Body of pancreas (tissue), 4 donors: ENCODE measurements at regions not wholly inside any gene's neighbourhood (a gene's known extent, or its start where the extent isn't known, plus 50 kb on each side); places are given as distances from the start of the nearest gene placed in this dataset.

ENCODE experiments used
- ATAC-seq: fragments of 150-250 bp; one replicate; pipeline ENCODE4 v1.9.1; 2016
- DNase-seq, 4 donors: peaks; one replicate each; pipeline ENCODE4 v3.0.0-alpha.2; 2019
- H3K27ac ChIP-seq, 4 donors: fragments of 200-600 bp; sonication (generic); 1 replicate in 3 of 4; 2 replicates in 1 of 4; pipeline versions ENCODE4 v1.5.1 to v1.6.1; 2016 to 2019; ENCODE audit warnings: mild to moderate bottlenecking in 1 of 4, mixed read lengths in 1 of 4, moderate library complexity in 1 of 4
- H3K27me3 ChIP-seq, 2 donors: fragments of 200-600 bp; sonication (generic); one replicate each; pipeline ENCODE4 v1.6.0; 2016; ENCODE audit warnings: mild to moderate bottlenecking in 1 of 2
- H3K36me3 ChIP-seq, 2 donors: fragments of 200-600 bp; sonication (generic); replicated peaks in 1 of 2; 2 replicates each; pipeline ENCODE4 v1.5.1; 2016; ENCODE audit warnings: low read depth in 2 of 2; ENCODE audit not compliant: insufficient read depth in 1 of 2
- H3K4me1 ChIP-seq: fragments of 200-600 bp; sonication (generic); one replicate; pipeline ENCODE4 v1.6.0; 2016
- H3K4me3 ChIP-seq, 2 donors: fragments of 200-600 bp; sonication (generic); 1 replicate in 1 of 2; 2 replicates in 1 of 2; pipeline ENCODE4 v1.5.1; 2016 to 2019
- H3K9me3 ChIP-seq, 3 donors: fragments of 200-600 bp; sonication (generic); 1 replicate in 2 of 3; 2 replicates in 1 of 3; pipeline ENCODE4 v1.5.1; 2016
- CTCF ChIP-seq, 7 experiments: fragments of 450-650 bp in 4 of 7; fragments of 200-600 bp in 3 of 7; sonication (generic) in 3 of 7; IDR thresholded peaks; one replicate each; pipeline ENCODE4 v1.5.1; 2016 to 2019; ENCODE audit warnings: antibody characterized with exemption in 7 of 7
- POLR2A ChIP-seq, 3 donors: fragments of 450-650 bp; IDR thresholded peaks; one replicate each; pipeline ENCODE4 v1.6.1; 2016; ENCODE audit warnings: antibody characterized with exemption in 3 of 3, mild to moderate bottlenecking in 2 of 3
- WGBS, 2 donors: methylation state at CpG; one replicate each; pipeline ENCODE4 v1.1.5; 2017; 5-methylcytosine and 5-hydroxymethylcytosine counted together
- intact Hi-C: fragments of 100-400 bp; cut with DNase I; formaldehyde crosslinking; loops from one replicate; pipeline ENCODE4 v1.15.1; 2023

- ATAC-seq = no peak
- 35 to 44% methylated on average over 4 of the region's 4 CpGs for WGBS, 2 donors
These were observed 241.3 kb downstream of the TBXT start for GRCh38 chr6:165926378-165926777.

GRCh38 chr6:165925474-165926156 is 242.0 kb downstream of the TBXT start:
- intact Hi-C loops = no loop called here
- TF ChIP-seq CTCF (IDR thresholded peaks at IDR 0.05) = no peak

More at GRCh38 chr6:165926378-165926777, 241.3 kb downstream of the TBXT start:
- H3K4me3 ChIP-seq = no peak overlapping the region
- TF ChIP-seq CTCF (IDR thresholded peaks at IDR 0.05) (no peak), POLR2A (IDR thresholded peaks at IDR 0.05) (no peak)
- intact Hi-C loops = no loop called here
- no peak overlapping the region for H3K27ac ChIP-seq
- H3K4me1 ChIP-seq = no peaks in the 10 kb centered on the region
- H3K36me3 ChIP-seq = no peaks in the 10 kb centered on the region
- no peak for DNase-seq
- no peaks in the 10 kb centered on the region for H3K9me3 ChIP-seq
- H3K27me3 ChIP-seq = no peaks in the 10 kb centered on the region

DNA sequence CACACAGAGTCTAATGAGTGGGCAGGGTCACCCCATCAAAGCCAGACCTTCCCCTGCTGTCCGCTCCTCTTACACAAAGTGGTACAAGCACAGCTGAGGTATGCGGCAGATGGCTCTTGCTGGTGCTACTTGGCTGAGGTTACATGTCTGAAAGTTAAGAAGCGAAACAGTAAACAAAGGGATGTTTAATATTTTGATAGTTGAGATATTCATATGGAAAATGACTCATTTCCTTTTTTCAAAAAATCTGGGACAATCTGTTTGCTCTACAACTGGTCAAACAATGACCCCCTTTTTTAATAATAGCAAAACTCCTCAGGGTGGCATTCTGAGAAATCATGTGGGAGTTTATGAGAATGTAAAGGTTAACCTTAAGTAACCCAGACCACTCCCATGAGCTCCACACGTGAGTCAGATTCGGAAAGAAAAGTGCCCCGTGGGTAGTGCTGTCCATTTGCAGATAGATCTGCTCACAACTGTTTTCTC is 245.3 kb downstream of the TBXT start:
- ATAC-seq (no peak), DNase-seq (no peak)
- Histone ChIP-seq H3K27ac (no peak overlapping the region), H3K9me3 (no peaks in the 10 kb centered on the region), H3K27me3 (no peaks in the 10 kb centered on the region), H3K4me3 (no peak overlapping the region), H3K4me1 (no peaks in the 10 kb centered on the region), H3K36me3 (no peaks in the 10 kb centered on the region)
- TF ChIP-seq POLR2A (IDR thresholded peaks at IDR 0.05) = no peak
- TF ChIP-seq CTCF (IDR thresholded peaks at IDR 0.05) = no peak
- intact Hi-C loops = no loop called here
- WGBS, 2 donors = 55 to 73% methylated on average over 6 of the region's 6 CpGs

More at GRCh38 chr6:165925474-165926156, 242.0 kb downstream of the TBXT start:
- Histone ChIP-seq H3K27me3 (no peaks in the 10 kb centered on the region), H3K36me3 (no peaks in the 10 kb centered on the region), H3K9me3 (no peaks in the 10 kb centered on the region), H3K4me3 (no peak overlapping the region), H3K4me1 (no peaks in the 10 kb centered on the region), H3K27ac (no peak overlapping the region)
- no peak for DNase-seq
- 26 to 34% methylated on average over 1 of the region's 1 CpG for WGBS, 2 donors
- ATAC-seq = no peak

DNA sequence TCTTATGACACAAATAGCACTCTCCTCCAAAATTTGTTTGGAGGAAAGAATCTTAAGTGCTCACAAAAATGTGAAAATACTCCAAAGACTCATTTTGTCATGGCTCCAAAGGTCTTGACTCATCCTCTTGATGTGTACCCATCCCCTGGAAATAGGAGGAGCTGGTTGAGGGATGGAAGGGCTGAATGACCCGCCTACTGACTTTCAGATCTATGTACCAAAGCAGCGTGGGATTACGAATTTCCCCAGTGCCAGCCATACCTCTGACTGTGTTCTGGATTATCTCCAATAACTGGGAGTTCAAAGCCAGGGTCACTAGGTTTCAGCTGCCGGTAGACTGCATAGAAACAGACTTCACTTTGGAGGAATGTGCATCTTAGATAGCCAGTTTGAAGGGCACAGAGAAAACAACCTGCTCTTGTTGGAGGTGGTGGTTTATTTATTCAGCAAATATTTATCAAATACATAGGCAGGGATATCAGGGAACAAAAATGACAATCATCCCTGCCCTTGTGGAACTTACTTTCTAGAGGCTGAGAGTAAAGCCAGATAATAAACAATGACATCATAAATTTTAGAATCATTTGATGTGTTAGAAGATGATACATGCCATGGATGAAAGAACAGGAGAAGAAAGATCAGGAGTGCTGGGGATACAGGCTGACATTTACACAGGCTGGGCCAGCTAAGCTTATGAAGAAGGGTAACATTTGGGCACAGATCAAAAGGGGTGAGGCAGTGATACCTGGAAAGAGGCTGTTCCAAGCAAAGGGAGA is 246.6 kb downstream of the TBXT start:
- 48 to 49% methylated on average over 4 of the region's 4 CpGs for WGBS, 2 donors
- no peaks in the 10 kb centered on the region for H3K4me1 ChIP-seq
- no peak overlapping the region for H3K27ac ChIP-seq
- no peak for TF ChIP-seq CTCF (IDR thresholded peaks at IDR 0.05)
- TF ChIP-seq POLR2A (IDR thresholded peaks at IDR 0.05) = no peak
- H3K4me3 ChIP-seq = no peak overlapping the region
- no peaks in the 10 kb centered on the region for H3K9me3 ChIP-seq
- no peaks in the 10 kb centered on the region for H3K36me3 ChIP-seq
- ATAC-seq (no peak), DNase-seq (no peak)
- intact Hi-C loops = no loop called here
- no peaks in the 10 kb centered on the region for H3K27me3 ChIP-seq
